Chondrocyte (in vitro differentiated cells): ENCODE measurements at regions not wholly inside any gene's neighbourhood (a gene's known extent, or its start where the extent isn't known, plus 50 kb on each side); places are given as distances from the start of the nearest gene placed in this dataset.

Source experiments
- DNase-seq: peaks from one replicate; pipeline ENCODE4 v3.0.0; 2021; ENCODE audit warnings: mixed read lengths, low spot score
- H3K27ac Mint-ChIP-seq: one replicate; pipeline ENCODE4 v1.8.0; 2021; ENCODE audit warnings: mild to moderate bottlenecking, moderate library complexity, mixed read lengths; ENCODE audit not compliant: unreplicated experiment
- H3K27me3 Mint-ChIP-seq: 2 replicates; pipeline ENCODE4 v1.8.0; 2021; ENCODE audit warnings: low read depth, mixed read lengths
- H3K36me3 Mint-ChIP-seq: 2 replicates; pipeline ENCODE4 v1.8.0; 2021; ENCODE audit warnings: low read depth, mixed read lengths
- H3K4me1 Mint-ChIP-seq: 2 replicates; pipeline ENCODE4 v1.8.0; 2021; ENCODE audit warnings: low read depth, mild to moderate bottlenecking, mixed read lengths
- H3K4me3 Mint-ChIP-seq: one replicate; pipeline ENCODE4 v1.8.0; 2021; ENCODE audit warnings: mild to moderate bottlenecking, moderate library complexity, mixed read lengths; ENCODE audit not compliant: unreplicated experiment
- H3K9me3 Mint-ChIP-seq: 2 replicates; pipeline ENCODE4 v1.8.0; 2021; ENCODE audit warnings: low read depth, mixed read lengths
- CTCF ChIP-seq: fragments of 200-600 bp; sonication (generic); IDR thresholded peaks from 2 replicates; pipeline ENCODE4 v1.5.0; 2021; ENCODE audit warnings: antibody characterized with exemption, mild to moderate bottlenecking, moderate library complexity

- H3K9me3 Mint-ChIP-seq: peaks cover 8% of the 10 kb centered on the region
- peak; percentile 91 for DNase-seq
- peak overlapping the region; percentile 93 for H3K27ac Mint-ChIP-seq
- H3K36me3 Mint-ChIP-seq: peaks cover 3% of the 10 kb centered on the region
- peak overlapping the region; percentile 13 for H3K4me3 Mint-ChIP-seq
- no peak for TF ChIP-seq CTCF
- no peaks in the 10 kb centered on the region for H3K27me3 Mint-ChIP-seq
- peaks cover 50% of the 10 kb centered on the region for H3K4me1 Mint-ChIP-seq
These were observed 109.9 kb downstream of the METRNL start for GRCh38 chr17:83189044-83190003.

GRCh38 chr17:83190004-83190385, 110.6 kb downstream of the METRNL start:
- no peak for DNase-seq
- Mint-ChIP-seq H3K9me3 (peaks cover 8% of the 10 kb centered on the region), H3K36me3 (peaks cover 3% of the 10 kb centered on the region), H3K27ac (peak overlapping the region; percentile 93), H3K4me1 (peaks cover 57% of the 10 kb centered on the region), H3K27me3 (no peaks in the 10 kb centered on the region), H3K4me3 (peak overlapping the region; percentile 13)
- TF ChIP-seq CTCF: no peak

DNA sequence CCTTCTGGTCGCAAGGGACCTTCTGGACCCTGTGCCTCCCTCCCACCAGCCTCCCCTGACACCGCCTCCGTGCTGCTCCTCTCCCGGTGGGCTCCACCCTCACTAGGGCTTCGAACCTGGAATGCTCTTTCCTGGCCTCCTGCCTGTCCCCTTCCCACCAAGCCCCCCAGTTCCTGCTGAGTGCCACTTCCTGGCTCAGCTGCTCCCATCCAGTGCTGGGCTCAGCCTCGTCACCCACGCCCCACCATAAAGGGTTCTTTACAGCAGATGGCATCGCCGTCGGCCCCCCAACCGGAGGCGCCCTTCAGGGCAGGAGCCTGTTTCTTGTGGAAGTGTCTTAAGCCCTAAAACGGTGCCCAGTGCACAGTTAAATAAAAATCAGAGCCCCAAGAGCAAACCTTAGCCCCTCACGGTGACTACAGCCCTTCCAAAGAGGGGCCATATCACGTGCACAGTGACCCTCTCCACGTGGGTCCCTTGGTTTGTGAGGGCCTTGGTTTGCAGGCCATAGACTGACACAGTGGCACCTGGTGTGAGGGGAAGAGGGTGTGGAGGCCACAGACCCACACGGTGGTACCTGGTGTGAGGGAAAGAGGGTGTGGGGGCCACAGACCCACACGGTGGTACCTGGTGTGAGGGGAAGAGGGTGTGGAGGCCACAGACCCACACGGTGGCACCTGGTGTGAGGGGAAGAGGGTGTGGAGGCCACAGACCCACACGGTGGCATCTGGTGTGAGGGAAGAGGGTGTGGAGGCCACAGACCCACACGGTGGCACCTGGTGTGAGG, 111.4 kb downstream of the METRNL start:
- peak; percentile 80 for DNase-seq
- peaks cover 65% of the 10 kb centered on the region for H3K4me1 Mint-ChIP-seq
- TF ChIP-seq CTCF: no peak
- no peak overlapping the region for H3K4me3 Mint-ChIP-seq
- H3K27me3 Mint-ChIP-seq: no peaks in the 10 kb centered on the region
- peak overlapping the region; percentile 84 for H3K27ac Mint-ChIP-seq
- peaks cover 8% of the 10 kb centered on the region for H3K9me3 Mint-ChIP-seq
- H3K36me3 Mint-ChIP-seq: peaks cover 3% of the 10 kb centered on the region

GRCh38 chr17:83191388-83192160, 112.2 kb downstream of the METRNL start:
- no peak overlapping the region for H3K4me3 Mint-ChIP-seq
- peak; percentile 41 for TF ChIP-seq CTCF
- peaks cover 8% of the 10 kb centered on the region for H3K9me3 Mint-ChIP-seq
- peak; percentile 62 for DNase-seq
- H3K27ac Mint-ChIP-seq: no peak overlapping the region
- peaks cover 3% of the 10 kb centered on the region for H3K36me3 Mint-ChIP-seq
- H3K4me1 Mint-ChIP-seq: peaks cover 73% of the 10 kb centered on the region
- H3K27me3 Mint-ChIP-seq: no peaks in the 10 kb centered on the region
